ENCODE measurements at regions not wholly inside any gene's neighbourhood (a gene's known extent, or its start where the extent isn't known, plus 50 kb on each side); places are given as distances from the start of the nearest gene placed in this dataset.

DNA sequence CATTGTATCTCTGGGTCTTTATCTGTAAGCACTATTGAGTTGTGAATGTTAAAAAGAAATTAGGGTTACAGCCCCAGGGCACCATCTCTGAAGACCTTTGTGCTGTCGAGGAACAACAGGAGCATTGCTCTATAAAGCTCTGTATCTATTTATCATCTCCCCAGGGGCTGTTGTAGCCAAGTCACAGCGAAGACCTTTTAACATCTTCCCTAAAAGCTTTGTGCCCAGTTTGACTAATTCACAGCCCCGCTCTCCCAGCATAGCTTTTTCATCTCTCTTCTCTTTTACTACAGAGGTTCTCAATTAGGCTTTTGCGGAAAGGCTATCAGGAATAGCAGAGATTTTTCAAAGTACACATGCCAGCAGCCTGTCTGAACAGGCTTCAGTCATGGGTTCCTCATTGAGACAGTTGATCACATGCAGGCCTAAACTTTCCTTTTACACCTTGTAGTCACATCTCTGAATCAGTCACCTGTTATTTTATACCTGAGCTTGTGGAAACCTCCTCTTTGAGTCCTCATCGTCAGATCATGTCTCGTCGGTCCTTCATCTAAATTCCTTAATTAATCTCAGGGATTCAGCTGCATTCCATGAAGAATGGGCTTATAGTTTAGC lies 140.5 kb downstream of the NPR3 start:
- no peaks in the 10 kb centered on the region for H3K9me3 ChIP-seq
- no peak overlapping the region for H3K27ac ChIP-seq (ENCODE audit: low read length)
- no peak overlapping the region for H3K27ac Mint-ChIP-seq
- H3K36me3 ChIP-seq (ENCODE audit: control insufficient read depth in 2 of 2, extremely low read depth in 1 of 2, insufficient read depth in 1 of 2, low read length in 1 of 2): no peaks in the 10 kb centered on the region
- peaks cover 4 to 17% (median 6%) of the 10 kb centered on the region in 3 donors for H3K9me3 Mint-ChIP-seq
- H3K4me1 ChIP-seq (ENCODE audit: control insufficient read depth in 1 of 2, extremely low read depth in 1 of 2, insufficient read depth in 2 of 2, low read length in 2 of 2): no peaks in the 10 kb centered on the region
- POLR2A ChIA-PET: no interaction called here
- ATAC-seq (replicated peaks in 1 of 4): no peak
- CTCF ChIA-PET: no interaction called here
- WGBS (ENCODE audit: insufficient coverage): 90% methylated on average over 2 of the region's 7 CpGs
- H3K27me3 Mint-ChIP-seq: no peaks in the 10 kb centered on the region
- no peaks in the 10 kb centered on the region for H3K27me3 ChIP-seq (replicated peaks in 1 of 2; ENCODE audit: control insufficient read depth in 2 of 2, extremely low read depth in 1 of 2, insufficient read depth in 2 of 2, low read length in 1 of 2)
- H3K36me3 Mint-ChIP-seq: no peaks in the 10 kb centered on the region
- no peak overlapping the region for H3K4me3 ChIP-seq (ENCODE audit: control insufficient read depth in 1 of 2, extremely low read depth in 1 of 2, low read length in 1 of 2)
- no peak overlapping the region for H3K4me3 Mint-ChIP-seq
- no peak for DNase-seq
- no peaks in the 10 kb centered on the region for H3K4me1 Mint-ChIP-seq

DNA sequence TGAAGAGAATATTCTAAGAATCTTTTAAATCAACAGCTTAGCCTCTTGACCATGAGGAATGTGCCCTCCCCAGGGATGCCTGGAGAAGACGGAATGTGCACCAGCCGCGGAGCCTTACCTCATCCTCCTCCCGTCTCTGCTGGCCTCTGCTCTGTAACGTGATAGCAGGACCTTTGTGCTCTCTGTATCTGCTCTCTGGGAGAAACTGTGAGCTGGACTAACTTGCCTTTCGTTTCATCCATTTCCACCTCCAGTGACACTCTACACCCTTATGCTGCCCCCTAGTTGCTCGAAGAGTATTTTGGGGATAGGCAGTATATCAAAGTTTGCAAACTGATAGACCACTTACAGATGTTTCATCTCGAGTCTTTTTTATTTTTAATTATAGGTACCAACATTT lies 141.4 kb downstream of the NPR3 start:
- H3K9me3 Mint-ChIP-seq: peaks cover 6 to 17% (median 7%) of the 10 kb centered on the region in 3 donors
- H3K4me1 Mint-ChIP-seq: no peaks in the 10 kb centered on the region
- Histone ChIP-seq H3K9me3 (no peaks in the 10 kb centered on the region), H3K27me3 (replicated peaks in 1 of 2; ENCODE audit: control insufficient read depth in 2 of 2, extremely low read depth in 1 of 2, insufficient read depth in 2 of 2, low read length in 1 of 2) (no peaks in the 10 kb centered on the region), H3K27ac (ENCODE audit: low read length) (no peak overlapping the region), H3K4me1 (ENCODE audit: control insufficient read depth in 1 of 2, extremely low read depth in 1 of 2, insufficient read depth in 2 of 2, low read length in 2 of 2) (no peaks in the 10 kb centered on the region), H3K36me3 (ENCODE audit: control insufficient read depth in 2 of 2, extremely low read depth in 1 of 2, insufficient read depth in 1 of 2, low read length in 1 of 2) (no peaks in the 10 kb centered on the region), H3K4me3 (ENCODE audit: control insufficient read depth in 1 of 2, extremely low read depth in 1 of 2, low read length in 1 of 2) (no peak overlapping the region)
- ChIA-PET CTCF (no interaction called here), POLR2A (no interaction called here)
- no peak for ATAC-seq (replicated peaks in 1 of 4)
- H3K27ac Mint-ChIP-seq: no peak overlapping the region
- H3K4me3 Mint-ChIP-seq: no peak overlapping the region
- 24% methylated on average over 5 of the region's 8 CpGs for WGBS (ENCODE audit: insufficient coverage)
- no peak for DNase-seq
- H3K36me3 Mint-ChIP-seq: no peaks in the 10 kb centered on the region
- H3K27me3 Mint-ChIP-seq: no peaks in the 10 kb centered on the region

- no peak overlapping the region for H3K4me3 Mint-ChIP-seq
- ATAC-seq (replicated peaks in 1 of 4) (no peak), DNase-seq (no peak)
- no peaks in the 10 kb centered on the region for H3K36me3 ChIP-seq (ENCODE audit: control insufficient read depth in 2 of 2, extremely low read depth in 1 of 2, insufficient read depth in 1 of 2, low read length in 1 of 2)
- POLR2A ChIA-PET: no interaction called here
- H3K9me3 ChIP-seq: no peaks in the 10 kb centered on the region
- H3K27ac ChIP-seq (ENCODE audit: low read length): no peak overlapping the region
- no peaks in the 10 kb centered on the region for H3K27me3 ChIP-seq (replicated peaks in 1 of 2; ENCODE audit: control insufficient read depth in 2 of 2, extremely low read depth in 1 of 2, insufficient read depth in 2 of 2, low read length in 1 of 2)
- H3K4me1 ChIP-seq (ENCODE audit: control insufficient read depth in 1 of 2, extremely low read depth in 1 of 2, insufficient read depth in 2 of 2, low read length in 2 of 2): no peaks in the 10 kb centered on the region
- no peaks in the 10 kb centered on the region for H3K36me3 Mint-ChIP-seq
- H3K9me3 Mint-ChIP-seq: peaks cover 7 to 17% (median 10%) of the 10 kb centered on the region in 3 donors
- H3K4me1 Mint-ChIP-seq: no peaks in the 10 kb centered on the region
- no peak overlapping the region for H3K27ac Mint-ChIP-seq
- no peak overlapping the region for H3K4me3 ChIP-seq (ENCODE audit: control insufficient read depth in 1 of 2, extremely low read depth in 1 of 2, low read length in 1 of 2)
- no peaks in the 10 kb centered on the region for H3K27me3 Mint-ChIP-seq
- CTCF ChIA-PET: no interaction called here
- no CpG with 5 or more reads among the region's 1 CpG for WGBS (ENCODE audit: insufficient coverage)
Observed at GRCh38 chr5:32852976-32853375, 141.9 kb downstream of the NPR3 start.

GRCh38 chr5:32854473-32854872 lies 143.4 kb downstream of the NPR3 start:
- Mint-ChIP-seq H3K9me3 (peaks cover 15 to 18% (median 17%) of the 10 kb centered on the region in 3 donors), H3K4me1 (no peaks in the 10 kb centered on the region), H3K27ac (no peak overlapping the region), H3K4me3 (no peak overlapping the region), H3K27me3 (no peaks in the 10 kb centered on the region), H3K36me3 (no peaks in the 10 kb centered on the region)
- DNase-seq (no peak), ATAC-seq (replicated peaks in 1 of 4) (no peak)
- Histone ChIP-seq H3K4me1 (ENCODE audit: control insufficient read depth in 1 of 2, extremely low read depth in 1 of 2, insufficient read depth in 2 of 2, low read length in 2 of 2) (no peaks in the 10 kb centered on the region), H3K9me3 (no peaks in the 10 kb centered on the region), H3K27ac (ENCODE audit: low read length) (no peak overlapping the region), H3K27me3 (replicated peaks in 1 of 2; ENCODE audit: control insufficient read depth in 2 of 2, extremely low read depth in 1 of 2, insufficient read depth in 2 of 2, low read length in 1 of 2) (no peaks in the 10 kb centered on the region), H3K36me3 (ENCODE audit: control insufficient read depth in 2 of 2, extremely low read depth in 1 of 2, insufficient read depth in 1 of 2, low read length in 1 of 2) (no peaks in the 10 kb centered on the region), H3K4me3 (ENCODE audit: control insufficient read depth in 1 of 2, extremely low read depth in 1 of 2, low read length in 1 of 2) (no peak overlapping the region)
- ChIA-PET POLR2A (no interaction called here), CTCF (no interaction called here)

GRCh38 chr5:32859211-32859641 lies 148.1 kb downstream of the NPR3 start:
- ChIA-PET POLR2A (no interaction called here), CTCF (no interaction called here)
- DNase-seq (no peak), ATAC-seq (replicated peaks in 1 of 4) (no peak)
- Histone ChIP-seq H3K27ac (ENCODE audit: low read length) (no peak overlapping the region), H3K4me1 (ENCODE audit: control insufficient read depth in 1 of 2, extremely low read depth in 1 of 2, insufficient read depth in 2 of 2, low read length in 2 of 2) (no peaks in the 10 kb centered on the region), H3K36me3 (ENCODE audit: control insufficient read depth in 2 of 2, extremely low read depth in 1 of 2, insufficient read depth in 1 of 2, low read length in 1 of 2) (no peaks in the 10 kb centered on the region), H3K9me3 (no peaks in the 10 kb centered on the region), H3K4me3 (ENCODE audit: control insufficient read depth in 1 of 2, extremely low read depth in 1 of 2, low read length in 1 of 2) (no peak overlapping the region), H3K27me3 (replicated peaks in 1 of 2; ENCODE audit: control insufficient read depth in 2 of 2, extremely low read depth in 1 of 2, insufficient read depth in 2 of 2, low read length in 1 of 2) (no peaks in the 10 kb centered on the region)
- Mint-ChIP-seq H3K27me3 (no peaks in the 10 kb centered on the region), H3K9me3 (peaks cover 15 to 30% (median 26%) of the 10 kb centered on the region in 3 donors), H3K4me3 (no peak overlapping the region), H3K27ac (no peak overlapping the region), H3K36me3 (no peaks in the 10 kb centered on the region), H3K4me1 (no peaks in the 10 kb centered on the region)

- Mint-ChIP-seq H3K9me3 (peaks cover 6 to 23% (median 22%) of the 10 kb centered on the region in 3 donors), H3K27me3 (no peaks in the 10 kb centered on the region), H3K36me3 (no peaks in the 10 kb centered on the region), H3K4me3 (no peak overlapping the region), H3K27ac (no peak overlapping the region), H3K4me1 (no peaks in the 10 kb centered on the region)
- H3K9me3 ChIP-seq: no peaks in the 10 kb centered on the region
- ChIA-PET CTCF (no interaction called here), POLR2A (no interaction called here)
- H3K36me3 ChIP-seq (ENCODE audit: control insufficient read depth in 2 of 2, extremely low read depth in 1 of 2, insufficient read depth in 1 of 2, low read length in 1 of 2): no peaks in the 10 kb centered on the region
- no CpG with 5 or more reads among the region's 5 CpGs for WGBS (ENCODE audit: insufficient coverage)
- DNase-seq (no peak), ATAC-seq (replicated peaks in 1 of 4) (no peak)
- no peak overlapping the region for H3K27ac ChIP-seq (ENCODE audit: low read length)
- H3K4me3 ChIP-seq (ENCODE audit: control insufficient read depth in 1 of 2, extremely low read depth in 1 of 2, low read length in 1 of 2): no peak overlapping the region
- no peaks in the 10 kb centered on the region for H3K27me3 ChIP-seq (replicated peaks in 1 of 2; ENCODE audit: control insufficient read depth in 2 of 2, extremely low read depth in 1 of 2, insufficient read depth in 2 of 2, low read length in 1 of 2)
- no peaks in the 10 kb centered on the region for H3K4me1 ChIP-seq (ENCODE audit: control insufficient read depth in 1 of 2, extremely low read depth in 1 of 2, insufficient read depth in 2 of 2, low read length in 2 of 2)
Observed at GRCh38 chr5:32865475-32865874, 154.4 kb downstream of the NPR3 start.

- WGBS (ENCODE audit: insufficient coverage): no CpG with 5 or more reads among the region's 1 CpG
- ChIA-PET CTCF (no interaction called here), POLR2A (no interaction called here)
- Mint-ChIP-seq H3K4me1 (no peaks in the 10 kb centered on the region), H3K9me3 (peaks cover 6 to 22% (median 20%) of the 10 kb centered on the region in 3 donors), H3K27ac (no peak overlapping the region), H3K27me3 (no peaks in the 10 kb centered on the region), H3K36me3 (no peaks in the 10 kb centered on the region), H3K4me3 (no peak overlapping the region)
- Histone ChIP-seq H3K27ac (ENCODE audit: low read length) (no peak overlapping the region), H3K4me1 (ENCODE audit: control insufficient read depth in 1 of 2, extremely low read depth in 1 of 2, insufficient read depth in 2 of 2, low read length in 2 of 2) (no peaks in the 10 kb centered on the region), H3K4me3 (ENCODE audit: control insufficient read depth in 1 of 2, extremely low read depth in 1 of 2, low read length in 1 of 2) (no peak overlapping the region), H3K27me3 (replicated peaks in 1 of 2; ENCODE audit: control insufficient read depth in 2 of 2, extremely low read depth in 1 of 2, insufficient read depth in 2 of 2, low read length in 1 of 2) (no peaks in the 10 kb centered on the region), H3K36me3 (ENCODE audit: control insufficient read depth in 2 of 2, extremely low read depth in 1 of 2, insufficient read depth in 1 of 2, low read length in 1 of 2) (no peaks in the 10 kb centered on the region), H3K9me3 (no peaks in the 10 kb centered on the region)
- ATAC-seq (replicated peaks in 1 of 4) (no peak), DNase-seq (no peak)
Observed at GRCh38 chr5:32866138-32866537, 155.0 kb downstream of the NPR3 start.

Data from T-cell (primary cell).